ENCODE measurements at regions not wholly inside any gene's neighbourhood (a gene's known extent, or its start where the extent isn't known, plus 50 kb on each side); places are given as distances from the start of the nearest gene placed in this dataset.
"Not testable (repeated sequence)": the region's sequence is repeated elsewhere in the genome, so short reads cannot be mapped to it uniquely, and the experiment has no call there.

- DNase-seq (ENCODE audit: low read depth), result no peak
Observed at GRCh38 chr10:57169597-57169996, 808.5 kb upstream of the ZWINT start.

GRCh38 chr10:57168611-57169240, 807.7 kb upstream of the ZWINT start:
- DNase-seq (ENCODE audit: low read depth), result no peak

DNA sequence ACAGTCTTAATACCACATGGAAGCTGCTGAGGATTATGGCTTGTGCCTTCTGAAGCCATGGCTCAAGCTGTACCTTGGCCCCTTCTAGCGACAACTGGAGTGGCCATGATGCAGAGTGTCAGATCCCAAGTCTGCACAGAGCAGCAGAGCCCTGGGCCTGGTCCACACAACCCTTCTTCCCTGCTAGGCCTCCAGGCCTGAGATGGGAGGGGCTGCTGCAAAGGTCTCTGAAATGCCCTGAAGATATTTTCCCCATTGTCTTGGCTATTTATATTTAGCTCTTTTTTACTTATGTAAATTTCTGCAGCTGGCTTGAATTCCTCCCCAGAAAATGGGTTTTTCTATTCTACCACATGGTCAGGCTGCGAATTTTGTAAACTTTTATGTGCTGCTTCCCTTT, 804.6 kb upstream of the ZWINT start:
- no peak for DNase-seq (ENCODE audit: low read depth)

GRCh38 chr10:57162231-57162630, 801.2 kb upstream of the ZWINT start:
- DNase-seq (ENCODE audit: low read depth), result no peak

DNA sequence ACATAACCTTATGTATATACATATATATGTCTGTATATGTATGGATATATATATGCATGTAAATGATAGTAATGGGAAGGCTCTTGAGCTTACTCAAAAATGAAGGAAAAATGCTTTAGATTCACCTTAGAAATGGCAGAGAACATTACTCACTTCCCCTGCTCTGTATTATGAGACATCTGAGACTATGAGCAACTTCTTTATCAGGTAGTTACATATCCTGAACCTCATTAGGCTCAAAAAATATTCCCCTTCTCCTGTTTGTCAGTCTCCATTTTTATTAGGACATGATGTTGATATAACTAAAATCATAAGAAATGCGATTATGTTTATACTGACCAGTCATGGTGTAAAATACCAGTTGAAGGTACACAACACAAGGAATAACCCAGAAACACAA, 800.1 kb upstream of the ZWINT start:
- no peak for DNase-seq (ENCODE audit: low read depth)

- DNase-seq (ENCODE audit: low read depth), result no peak
Observed at GRCh38 chr10:57145548-57145947, 784.5 kb upstream of the ZWINT start.

DNA sequence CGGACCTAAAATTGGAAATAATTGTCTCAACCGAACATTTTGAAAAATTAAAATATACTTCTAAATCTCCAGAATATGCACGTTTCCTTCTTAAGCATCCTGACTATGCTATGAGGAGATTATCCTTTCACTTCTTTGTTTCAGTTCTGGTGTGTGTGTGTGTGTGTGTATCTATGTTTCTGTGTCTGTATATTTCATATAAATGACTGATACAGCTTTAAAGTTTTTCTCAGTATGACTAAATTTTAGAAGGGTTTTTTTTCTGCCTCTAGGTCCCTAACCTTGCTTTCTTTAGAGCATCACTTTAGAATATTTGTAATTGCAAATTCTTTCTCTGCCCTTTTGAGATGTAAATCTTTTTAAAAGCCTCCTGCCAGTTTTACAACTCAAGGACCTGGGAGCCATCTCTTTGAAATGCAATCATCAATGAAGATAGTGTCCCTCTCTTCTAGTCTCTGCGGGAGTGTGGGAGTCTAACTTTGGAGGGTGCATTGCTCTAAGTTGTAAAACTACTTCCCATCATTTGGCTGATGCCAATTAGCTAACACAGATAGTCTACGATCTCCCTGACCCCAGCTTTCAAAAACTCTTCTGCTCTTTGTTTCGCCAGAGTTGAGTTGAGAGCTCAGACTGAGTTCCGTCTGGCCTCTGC, 782.0 kb upstream of the ZWINT start:
- DNase-seq (ENCODE audit: low read depth), result no peak

- no peak for DNase-seq (ENCODE audit: low read depth)
Observed at GRCh38 chr10:57141708-57142107, 780.6 kb upstream of the ZWINT start.

DNA sequence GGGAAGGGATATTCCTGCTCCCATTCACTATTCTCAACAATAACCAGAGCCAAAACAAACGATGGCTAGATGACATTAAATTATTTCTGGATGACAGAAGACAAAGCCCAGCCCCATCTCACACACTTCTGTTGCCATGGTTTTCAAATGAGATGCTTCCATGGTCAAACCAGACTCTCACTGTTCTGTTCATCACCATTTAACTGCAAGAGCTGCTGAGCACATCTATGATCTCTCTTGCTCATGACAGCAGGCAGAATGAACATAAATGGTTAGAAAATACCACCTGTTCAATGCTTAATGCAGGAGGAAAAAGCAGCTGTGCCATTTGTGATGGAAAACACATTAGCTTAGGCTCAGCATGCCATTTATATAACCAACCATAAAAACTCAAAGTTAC, 758.6 kb upstream of the ZWINT start:
- no peak for DNase-seq (ENCODE audit: low read depth)

- no peak for DNase-seq (ENCODE audit: low read depth)
Observed at GRCh38 chr10:57113545-57113944, 752.5 kb upstream of the ZWINT start.

DNA sequence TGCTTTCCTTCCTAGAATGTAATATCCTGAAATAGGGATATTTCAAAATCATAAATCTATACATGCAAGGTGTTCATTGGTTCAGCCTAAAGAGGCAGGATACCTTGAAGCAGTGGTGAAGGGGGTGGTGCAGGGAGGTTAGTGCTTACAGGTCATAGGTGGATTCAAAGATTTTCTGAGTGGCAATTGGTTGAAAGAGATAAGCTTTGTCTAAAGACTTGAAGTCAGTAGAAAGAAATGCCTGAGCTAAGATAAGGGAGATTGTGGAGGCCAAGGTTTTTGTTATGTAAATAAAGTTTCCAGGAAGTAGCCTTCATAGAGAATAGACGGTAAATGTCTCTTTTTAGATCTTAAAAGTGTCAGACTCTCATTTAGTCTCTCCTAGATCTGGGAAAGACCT, 741.2 kb upstream of the ZWINT start:
- no peak for DNase-seq (ENCODE audit: low read depth)

- DNase-seq (ENCODE audit: low read depth), result no peak
Observed at GRCh38 chr10:57098146-57098545, 737.1 kb upstream of the ZWINT start.

- DNase-seq (ENCODE audit: low read depth), result no peak
Observed at GRCh38 chr10:57096044-57096443, 735.0 kb upstream of the ZWINT start.

DNA sequence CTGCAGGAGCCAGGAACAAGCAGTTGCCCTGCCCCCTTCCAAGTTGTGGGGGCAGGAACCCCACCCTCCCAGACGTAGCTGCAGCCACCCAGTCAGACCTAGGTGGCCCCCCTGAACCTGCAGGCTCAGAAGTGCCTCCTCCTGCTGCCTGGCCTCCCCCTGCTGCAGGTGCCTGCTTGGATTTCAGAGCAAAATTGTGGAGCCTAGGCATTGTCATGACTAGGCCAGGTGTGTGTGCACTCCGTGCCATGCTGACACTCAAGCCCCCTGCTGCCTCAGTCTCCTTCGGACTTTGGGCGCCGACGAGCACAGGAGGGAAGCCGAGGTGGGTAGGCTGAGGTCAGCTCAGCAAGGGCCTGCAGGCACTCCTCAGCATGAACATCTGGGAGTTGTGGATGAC, 733.9 kb upstream of the ZWINT start:
- DNase-seq (ENCODE audit: low read depth), result no peak

DNA sequence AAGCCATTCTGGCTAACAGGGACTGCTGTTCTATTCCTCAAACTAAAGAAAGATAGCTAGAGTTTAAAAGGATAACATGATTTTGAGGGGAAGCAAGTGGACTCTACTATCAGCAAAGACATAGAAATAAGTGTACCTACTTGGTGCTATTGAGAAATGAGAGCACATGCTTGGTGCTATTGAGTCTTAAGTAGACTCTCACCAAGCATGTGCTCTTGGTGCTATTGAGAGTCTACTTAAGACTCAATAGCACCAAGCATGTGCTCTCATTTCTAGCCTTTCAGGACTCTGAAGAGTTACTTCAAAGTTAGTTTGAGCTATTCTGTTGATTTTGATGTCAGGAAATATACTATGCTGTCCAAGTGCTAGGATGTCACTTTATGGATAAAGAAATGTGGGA, 733.0 kb upstream of the ZWINT start:
- no peak for DNase-seq (ENCODE audit: low read depth)

GRCh38 chr10:57053530-57053929, 692.5 kb upstream of the ZWINT start:
- DNase-seq (ENCODE audit: low read depth), result no peak

DNA sequence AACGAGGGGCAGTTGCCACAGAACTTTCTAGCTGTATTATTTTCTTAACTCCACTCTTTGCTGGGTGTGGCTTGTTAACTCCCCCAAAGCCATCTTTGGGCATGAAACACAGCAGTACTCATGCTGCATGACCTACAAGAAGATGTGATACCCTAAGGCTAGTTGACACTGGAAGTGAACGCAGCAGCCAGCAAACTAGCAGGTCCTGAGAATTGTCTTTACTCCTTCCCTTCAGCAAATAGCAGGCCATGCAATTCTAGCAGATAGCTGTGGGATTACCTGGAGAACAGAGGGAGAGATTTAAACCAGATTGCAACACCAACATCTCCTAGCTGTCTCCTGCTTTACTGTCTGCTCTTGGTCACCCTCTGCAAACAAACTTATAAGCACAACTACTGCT, 688.0 kb upstream of the ZWINT start:
- no peak for DNase-seq (ENCODE audit: low read depth)

- no peak for DNase-seq (ENCODE audit: low read depth)
Observed at GRCh38 chr10:57038531-57038930, 677.5 kb upstream of the ZWINT start.

DNA sequence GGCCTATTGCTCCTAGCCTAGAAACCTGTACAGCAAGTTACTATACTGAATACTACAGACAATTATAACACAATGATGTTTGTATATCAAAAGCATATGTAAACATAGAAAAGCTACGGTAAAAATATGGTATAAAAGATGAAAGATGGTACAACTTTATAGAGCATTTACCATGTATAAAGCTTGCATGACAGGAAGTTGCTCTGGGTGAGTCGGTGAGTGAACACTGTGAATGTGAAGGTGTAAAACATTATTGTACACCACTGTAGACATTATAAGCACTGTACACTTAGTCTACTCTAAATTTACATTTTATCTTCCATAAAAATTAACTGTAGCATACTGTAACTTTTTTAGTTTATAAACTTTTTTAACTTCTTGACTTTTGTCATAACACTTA, 674.3 kb upstream of the ZWINT start:
- DNase-seq (ENCODE audit: low read depth), result no peak

DNA sequence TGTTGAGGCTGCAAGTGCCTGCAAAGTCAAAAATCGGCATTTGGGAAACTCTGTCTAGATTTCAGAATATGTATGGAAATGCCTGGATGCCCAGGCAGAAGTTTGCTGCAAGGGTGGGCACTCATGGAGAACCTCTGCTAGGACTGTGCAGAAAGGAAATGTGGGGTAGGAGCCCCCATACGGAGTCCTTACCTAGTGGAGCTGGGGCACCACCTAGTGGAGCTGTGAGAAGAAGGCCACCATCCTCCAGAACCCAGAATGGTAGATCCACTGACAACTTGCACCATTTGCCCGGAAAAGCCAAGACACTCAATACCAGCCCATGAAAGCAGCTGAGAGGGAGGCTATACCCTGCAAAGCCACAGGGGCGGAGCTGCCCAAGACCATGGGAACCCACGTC, 671.2 kb upstream of the ZWINT start:
- DNase-seq (ENCODE audit: low read depth), result not testable (repeated sequence)

GRCh38 chr10:57031346-57031745, 670.3 kb upstream of the ZWINT start:
- no peak for DNase-seq (ENCODE audit: low read depth)

- DNase-seq (ENCODE audit: low read depth), result no peak
Observed at GRCh38 chr10:57026307-57026706, 665.2 kb upstream of the ZWINT start.

DNA sequence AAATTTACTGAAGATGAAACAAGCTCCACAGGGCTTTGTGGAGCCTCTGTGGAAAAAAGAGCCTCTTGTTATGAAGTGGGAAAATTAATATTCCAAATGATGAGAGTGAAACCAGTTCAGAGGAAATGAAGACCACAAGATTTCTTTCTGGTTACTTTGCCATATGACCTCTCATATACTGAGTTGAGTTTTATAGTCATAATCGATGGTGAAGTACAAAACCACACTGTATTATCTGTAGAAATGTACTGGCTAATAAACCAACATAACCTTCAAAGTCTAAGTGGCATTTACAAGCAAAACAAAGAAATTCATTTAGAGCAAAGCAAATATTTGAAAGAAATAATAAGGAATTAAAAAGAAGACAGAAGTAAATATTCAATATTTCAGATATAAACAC, 662.6 kb upstream of the ZWINT start:
- DNase-seq (ENCODE audit: low read depth), result no peak

DNA sequence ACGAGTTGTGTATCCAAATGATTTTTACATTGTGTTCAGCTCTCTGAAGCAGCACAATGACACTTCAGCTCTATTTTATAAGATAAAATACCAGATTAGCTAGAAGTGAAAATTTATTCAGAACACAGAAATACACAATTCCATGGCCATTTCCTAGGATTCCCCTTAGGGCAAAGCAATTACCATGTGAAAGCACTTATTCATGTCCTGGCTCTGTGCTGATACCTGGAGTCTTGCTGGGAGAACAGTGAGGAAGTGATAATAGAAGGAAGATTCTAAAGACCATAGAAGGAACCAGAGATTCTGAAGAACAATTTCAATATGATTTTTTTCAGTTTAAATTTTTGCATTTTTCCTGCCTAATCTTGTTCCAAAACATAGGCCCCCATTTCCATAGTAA, 657.4 kb upstream of the ZWINT start:
- no peak for DNase-seq (ENCODE audit: low read depth)
